ENCODE measurements at regions not wholly inside any gene's neighbourhood (a gene's known extent, or its start where the extent isn't known, plus 50 kb on each side); places are given as distances from the start of the nearest gene placed in this dataset.

DNA sequence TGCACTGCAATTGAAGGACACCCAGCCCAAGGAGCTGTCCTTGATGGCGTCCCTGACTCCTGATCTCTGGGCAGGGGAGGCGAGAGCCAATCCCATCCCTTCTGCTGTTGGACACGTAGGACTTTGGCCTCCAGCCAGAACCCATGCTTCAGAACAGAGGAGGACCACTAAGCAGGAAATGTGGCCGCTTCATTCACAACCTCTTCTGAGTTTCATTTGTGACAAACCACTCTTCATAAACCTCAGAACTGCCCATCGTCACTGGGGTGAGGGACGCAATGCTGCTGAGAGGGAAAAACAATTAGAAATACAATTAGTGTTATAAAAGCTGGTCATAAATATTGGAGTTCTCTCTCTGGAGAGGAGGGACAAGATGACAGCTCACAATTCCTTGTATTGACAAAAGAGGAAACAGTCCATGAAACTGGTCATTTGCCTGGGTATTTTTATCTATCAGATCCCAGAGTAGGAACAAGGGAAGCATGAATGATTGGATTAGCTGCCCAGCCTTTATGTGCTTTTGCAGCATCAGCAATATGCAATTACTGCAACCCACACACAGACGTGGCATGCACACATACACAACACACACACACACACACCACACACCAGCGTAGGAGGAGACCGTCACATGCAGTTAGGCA lies 216.5 kb upstream of the CADM1 start:
- DNase-seq (ENCODE audit: low read depth) = no peak

- DNase-seq (ENCODE audit: low read depth) = no peak
These were observed 214.7 kb upstream of the CADM1 start for GRCh38 chr11:115718945-115719344.

DNA sequence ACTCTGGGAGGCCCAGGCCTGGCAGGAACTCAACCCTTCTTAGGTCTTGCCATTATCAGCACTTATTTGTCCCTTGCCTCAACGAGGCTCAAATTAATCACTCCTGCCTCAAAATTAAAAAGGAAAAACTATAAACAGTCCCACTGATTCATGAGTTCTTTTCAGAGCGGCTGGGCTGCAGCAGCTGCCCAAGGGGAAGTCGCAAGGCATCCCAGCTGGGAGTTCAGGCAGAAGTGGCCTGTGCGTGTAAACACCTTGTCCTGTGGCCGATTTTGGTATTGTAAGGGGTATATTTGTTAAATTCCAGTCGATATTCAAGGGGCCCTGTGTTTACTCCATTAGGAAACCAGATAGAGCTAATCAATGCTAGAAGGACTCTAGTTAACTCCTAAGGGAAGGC lies 213.9 kb upstream of the CADM1 start:
- no peak for DNase-seq (ENCODE audit: low read depth)

- no peak for DNase-seq (ENCODE audit: low read depth)
These were observed 212.7 kb upstream of the CADM1 start for GRCh38 chr11:115716601-115717529.

DNA sequence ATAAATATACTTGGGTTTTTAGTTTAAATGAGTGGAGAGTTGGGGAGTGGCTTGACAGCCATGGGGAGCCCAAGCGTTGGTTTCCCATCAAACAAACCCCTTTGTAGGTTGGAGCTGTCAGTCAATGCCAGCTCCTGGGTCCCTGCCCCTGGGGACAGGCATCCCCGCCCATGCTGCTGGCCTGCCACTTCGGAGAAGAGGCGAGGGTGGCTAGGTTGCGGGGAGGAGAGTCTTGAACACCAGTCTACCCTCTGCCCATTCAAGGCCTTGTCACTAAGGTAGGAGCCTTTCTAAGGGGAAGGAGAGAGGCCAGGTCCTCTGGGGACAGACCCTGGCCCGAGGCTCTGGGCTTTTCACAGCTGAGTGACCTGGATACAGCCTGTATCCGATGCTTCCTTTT lies 211.9 kb upstream of the CADM1 start:
- DNase-seq (ENCODE audit: low read depth) = no peak

- no peak for DNase-seq (ENCODE audit: low read depth)
These were observed 211.1 kb upstream of the CADM1 start for GRCh38 chr11:115715251-115715770.

DNA sequence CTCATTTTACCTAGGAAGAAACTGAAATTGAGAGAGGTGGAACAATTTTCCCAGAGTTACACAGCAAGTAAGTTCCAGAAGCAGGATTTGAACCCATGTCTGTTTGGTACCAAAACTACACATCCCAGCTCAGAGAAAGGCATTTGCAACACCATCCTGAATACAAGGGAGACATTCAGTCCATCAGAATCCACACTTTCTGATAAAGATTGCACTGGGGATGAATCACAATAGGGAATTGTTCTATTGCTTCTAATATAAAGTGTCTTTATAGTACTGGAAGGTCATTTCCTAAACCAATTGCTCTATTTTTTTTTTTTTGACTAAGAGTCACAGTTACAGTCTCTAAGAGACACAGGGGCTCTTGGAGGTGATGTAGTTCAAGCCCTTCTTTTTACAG lies 208.1 kb upstream of the CADM1 start:
- DNase-seq (ENCODE audit: low read depth) = no peak

DNA sequence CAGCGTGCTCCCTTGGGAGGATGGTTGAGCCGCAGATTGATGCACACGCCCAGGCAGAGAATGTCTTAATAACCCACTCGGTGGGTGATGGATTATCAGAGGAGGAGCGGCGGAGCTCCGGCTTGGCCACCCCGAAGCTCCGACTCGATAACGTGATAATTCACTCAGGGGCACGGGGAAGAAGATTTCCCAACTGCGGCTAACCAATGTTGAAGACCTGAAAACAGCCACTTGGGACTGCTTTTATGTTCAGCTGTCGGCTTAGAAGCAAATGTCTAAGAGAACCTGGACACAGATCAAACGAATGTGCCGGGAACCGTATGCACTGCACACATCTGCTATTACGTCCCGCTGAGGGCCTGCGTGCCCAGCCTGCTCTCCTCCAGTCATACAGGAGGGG lies 206.8 kb upstream of the CADM1 start:
- no peak for DNase-seq (ENCODE audit: low read depth)

GRCh38 chr11:115710426-115710825 lies 206.2 kb upstream of the CADM1 start:
- DNase-seq (ENCODE audit: low read depth) = no peak

DNA sequence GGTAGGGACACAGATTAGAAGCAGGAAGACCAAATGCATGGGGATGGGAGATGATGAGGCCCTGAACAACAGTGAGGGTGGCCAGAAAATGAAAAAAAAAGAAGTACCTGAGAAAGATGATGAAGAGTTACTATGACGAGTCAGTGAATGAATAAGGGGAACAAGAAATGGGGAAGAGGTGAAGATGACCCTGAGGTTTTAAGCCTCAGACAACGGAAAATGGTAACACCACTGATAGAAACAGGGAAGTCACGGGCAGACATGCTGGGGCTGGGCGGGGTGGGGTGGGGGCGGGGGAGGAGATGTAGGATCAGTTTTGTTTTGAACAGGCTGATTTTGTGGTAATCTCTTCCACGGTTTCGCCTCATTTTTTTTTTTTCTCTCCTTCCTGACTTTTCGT lies 205.1 kb upstream of the CADM1 start:
- DNase-seq (ENCODE audit: low read depth) = no peak

DNA sequence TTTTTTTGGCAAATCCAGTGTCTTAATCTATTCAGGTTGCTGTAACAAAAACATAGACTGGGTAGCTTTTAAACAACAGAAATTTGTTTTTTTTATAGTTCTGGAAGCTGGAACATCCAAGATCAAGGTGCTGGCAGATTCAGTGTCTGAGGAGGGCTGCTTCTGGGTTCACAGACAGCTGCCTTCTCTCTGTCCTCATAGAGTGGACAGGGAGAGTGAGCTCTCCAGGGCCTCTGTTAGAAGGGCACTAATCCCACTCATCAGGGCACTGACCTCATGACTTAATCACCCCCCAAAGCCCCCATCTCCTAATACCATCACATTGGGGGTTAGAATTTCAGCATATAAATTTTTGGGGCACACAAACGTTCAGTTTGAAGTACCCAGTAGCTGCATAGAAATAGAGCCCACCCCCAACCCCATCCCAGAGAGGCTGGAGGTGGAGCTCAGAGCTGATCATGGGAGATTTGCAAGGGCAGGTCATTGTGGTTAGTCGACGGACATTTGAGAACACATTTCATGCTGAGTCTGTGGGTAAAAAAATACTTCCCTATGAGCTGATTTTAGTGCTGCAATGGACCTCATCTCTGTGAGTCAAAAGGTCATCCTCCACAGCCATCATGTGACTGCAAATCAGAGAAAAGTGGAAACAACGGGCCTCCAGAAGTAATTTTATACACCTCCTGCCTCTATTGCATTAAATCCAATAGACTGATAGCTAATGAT lies 203.1 kb upstream of the CADM1 start:
- no peak for DNase-seq (ENCODE audit: low read depth)

DNA sequence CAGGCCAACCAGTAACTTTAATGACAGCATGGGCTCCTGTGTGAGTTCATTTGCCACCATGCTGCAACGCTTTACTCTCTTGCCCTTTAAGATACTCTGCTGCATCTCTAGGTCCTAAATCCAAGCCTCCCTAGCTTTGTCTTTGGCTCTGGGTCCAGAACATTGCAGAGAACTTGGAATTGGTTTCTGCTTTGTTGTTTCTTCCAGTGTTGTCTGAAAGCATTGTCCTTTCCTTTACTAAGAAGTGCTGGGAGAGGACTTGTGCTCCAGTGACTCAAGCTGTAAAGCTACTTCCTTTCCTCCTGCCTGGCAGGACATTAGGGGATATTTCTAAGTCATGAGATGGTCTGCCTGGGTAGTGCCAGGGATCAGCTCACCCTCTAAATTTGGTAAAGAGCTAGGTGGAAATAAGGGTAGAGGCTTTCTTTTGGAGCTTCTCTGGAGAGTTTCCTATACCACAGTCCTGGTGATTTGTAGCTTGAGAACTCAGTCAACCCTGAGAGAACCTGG lies 202.5 kb upstream of the CADM1 start:
- DNase-seq (ENCODE audit: low read depth) = no peak

DNA sequence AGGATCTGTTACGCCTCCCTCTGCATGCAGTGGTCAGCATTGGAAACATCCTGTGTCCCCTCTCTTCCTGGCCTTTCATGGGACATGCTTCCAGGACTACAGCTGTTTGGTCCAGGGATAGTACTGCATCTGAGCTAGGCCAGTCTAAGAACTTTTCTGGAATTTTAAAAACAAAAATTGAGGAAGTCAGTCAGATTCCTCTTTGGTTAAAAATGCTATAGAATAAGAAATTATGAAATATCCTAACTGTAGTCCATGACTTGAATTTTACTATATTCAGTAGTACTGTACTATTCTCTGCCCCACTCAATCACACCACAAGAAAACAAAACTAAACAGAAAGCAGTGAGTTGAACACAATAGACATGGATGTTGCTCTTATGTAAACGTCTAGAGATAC lies 201.0 kb upstream of the CADM1 start:
- no peak for DNase-seq (ENCODE audit: low read depth)

GRCh38 chr11:115700981-115701875 lies 197.0 kb upstream of the CADM1 start:
- no peak for DNase-seq (ENCODE audit: low read depth)

GRCh38 chr11:115700496-115700895 lies 196.3 kb upstream of the CADM1 start:
- no peak for DNase-seq (ENCODE audit: low read depth)

DNA sequence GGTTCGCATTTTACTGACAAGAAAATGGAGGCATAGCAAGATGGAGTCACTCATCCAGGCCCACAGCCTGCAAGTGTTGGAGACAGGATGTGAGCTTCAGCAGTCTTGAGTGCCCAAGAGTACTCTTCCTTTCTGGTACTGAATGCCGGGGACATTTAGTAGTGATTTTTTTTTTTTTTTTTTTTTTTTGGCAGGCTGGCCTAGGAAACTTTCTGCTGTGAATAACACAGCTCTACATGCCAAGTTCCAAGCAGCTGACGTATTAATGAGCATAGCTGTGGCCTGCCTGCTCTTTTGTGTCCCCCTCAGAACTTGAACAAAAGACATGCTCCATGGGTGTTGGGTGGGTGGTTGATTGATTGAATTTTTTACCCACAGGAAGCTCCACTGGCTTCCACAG lies 195.5 kb upstream of the CADM1 start:
- DNase-seq (ENCODE audit: low read depth) = no peak

DNA sequence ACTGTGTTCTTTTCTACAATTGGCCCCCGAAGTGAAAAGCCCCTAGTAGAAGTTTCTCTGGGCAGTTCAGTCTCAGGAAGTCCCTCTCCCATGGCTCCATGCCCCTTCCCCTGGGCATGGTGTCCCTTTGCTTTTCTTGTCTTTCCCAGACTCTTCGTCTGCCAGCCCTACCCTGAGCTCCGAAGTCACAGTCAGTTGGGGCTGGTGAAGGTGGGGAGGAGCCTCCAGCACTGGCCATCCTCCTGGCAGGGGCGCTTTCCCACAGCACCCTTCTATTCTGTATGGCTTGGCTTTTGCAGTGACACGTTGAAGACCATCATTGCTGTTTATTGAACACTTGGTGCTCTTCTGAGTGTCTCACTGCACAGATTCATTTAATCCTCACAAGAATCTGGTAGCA lies 195.1 kb upstream of the CADM1 start:
- no peak for DNase-seq (ENCODE audit: low read depth)

- no peak for DNase-seq (ENCODE audit: low read depth)
These were observed 194.0 kb upstream of the CADM1 start for GRCh38 chr11:115698243-115698642.

DNA sequence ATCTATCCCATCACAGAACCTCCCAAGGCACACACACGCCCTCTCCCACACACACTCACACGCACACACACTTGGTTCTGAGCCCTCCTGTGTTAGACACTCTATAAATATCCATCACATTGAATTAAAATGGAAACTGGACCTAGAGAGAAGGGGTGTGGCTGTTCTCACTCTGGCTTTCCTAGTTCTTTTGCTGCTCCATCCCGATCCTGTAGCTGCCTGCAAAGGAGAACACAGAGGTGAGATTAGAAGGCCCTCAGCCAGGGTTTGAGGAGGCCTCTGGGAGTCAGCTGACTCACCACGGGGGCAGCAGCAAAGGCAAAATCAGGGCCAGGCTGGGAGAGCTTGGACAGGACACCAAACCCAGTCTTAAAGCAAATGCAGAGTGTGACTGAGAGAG lies 192.3 kb upstream of the CADM1 start:
- no peak for DNase-seq (ENCODE audit: low read depth)

- DNase-seq (ENCODE audit: low read depth) = no peak
These were observed 191.6 kb upstream of the CADM1 start for GRCh38 chr11:115695677-115696364.

DNA sequence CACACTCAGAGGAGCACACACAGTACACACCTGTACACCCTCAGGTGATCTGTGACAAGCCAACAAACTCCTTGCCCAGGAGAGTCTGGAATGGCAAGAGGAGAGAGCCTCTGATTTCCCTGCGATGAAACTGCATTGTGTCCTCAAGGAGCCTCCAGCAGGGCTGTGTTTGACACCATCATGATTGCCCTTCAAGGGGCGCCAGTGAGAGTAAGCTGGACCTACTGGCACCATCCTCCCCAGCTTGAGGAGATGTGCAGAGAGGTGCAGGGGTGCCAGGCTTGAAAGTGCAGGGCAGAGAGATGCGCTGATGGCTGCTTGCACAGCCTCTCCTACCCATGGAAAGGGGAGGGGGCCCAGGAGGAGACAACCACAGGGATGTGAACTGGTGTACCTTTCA lies 188.8 kb upstream of the CADM1 start:
- DNase-seq (ENCODE audit: low read depth) = no peak
